ENCODE measurements at regions not wholly inside any gene's neighbourhood (a gene's known extent, or its start where the extent isn't known, plus 50 kb on each side); places are given as distances from the start of the nearest gene placed in this dataset.

- ChIA-PET CTCF (no interaction called here), POLR2A (no interaction called here)
- H3K9me1 ChIP-seq (replicated peaks; ENCODE audit: control insufficient read depth, extremely low read depth, insufficient read depth, low read length) = no peaks in the 10 kb centered on the region
- H3K36me3 ChIP-seq (ENCODE audit: control insufficient read depth in 2 of 2, extremely low read depth in 1 of 2, insufficient read depth in 2 of 2, low read length in 2 of 2) = no peaks in the 10 kb centered on the region
- no peak overlapping the region for H3K4me3 ChIP-seq (replicated peaks in 1 of 3; ENCODE audit: insufficient read depth in 1 of 3, low read depth in 1 of 3, low read length in 3 of 3)
- FAIRE-seq (no peak), DNase-seq (ENCODE audit: low read depth, low spot score) (no peak)
- TF ChIP-seq JUN (IDR thresholded peaks at IDR 0.05; ENCODE audit: borderline replicate concordance, insufficient read depth, insufficient read length, low read depth) (no peak), MAX (IDR thresholded peaks at IDR 0.05; ENCODE audit: insufficient read depth, insufficient read length) (no peak), GATA2 (IDR thresholded peaks at IDR 0.05; ENCODE audit: insufficient read depth, insufficient read length, low read depth, low read length) (no peak), POLR2A (IDR thresholded peaks at IDR 0.05; ENCODE audit: low read depth, low read length) (no peak), EZH2 (IDR thresholded peaks at IDR 0.05; ENCODE audit: borderline replicate concordance, low read depth, low read length, severe bottlenecking) (no peak), CTCF (IDR thresholded peaks at IDR 0.05; ENCODE audit: extremely low read depth in 1 of 2, insufficient read depth in 1 of 2, low read depth in 1 of 2, low read length in 2 of 2) (no peak), FOS (IDR thresholded peaks at IDR 0.05; ENCODE audit: borderline replicate concordance, insufficient read depth, low read length) (no peak), POLR2AphosphoS5 (IDR thresholded peaks at IDR 0.05; ENCODE audit: insufficient read depth, low read depth, low read length) (no peak)
- no peak overlapping the region for H3K9ac ChIP-seq (replicated peaks; ENCODE audit: extremely low read depth, insufficient read depth, low read length)
- no peak overlapping the region for H3K4me2 ChIP-seq (ENCODE audit: insufficient read depth, low read length)
- H2AFZ ChIP-seq (ENCODE audit: low read depth, low read length) = no peak overlapping the region
- H3K4me1 ChIP-seq (ENCODE audit: control insufficient read depth, extremely low read depth, insufficient read depth, low read length) = no peaks in the 10 kb centered on the region
- dilution Hi-C loops (cut with MboI; ENCODE audit: extremely low pct_ligation_motif_present, low sequenced_read_pairs) (no loop called here), intact Hi-C loops (cut with micrococcal nuclease) (no loop called here)
- no TSS peak for BruUV-seq (replicated peaks)
- H3K27ac ChIP-seq (ENCODE audit: insufficient read depth, low read depth, low read length) = no peak overlapping the region
- H3K27me3 ChIP-seq (ENCODE audit: control insufficient read depth in 2 of 2, insufficient read depth in 2 of 2, low read length in 2 of 2) = peaks cover 2% of the 10 kb centered on the region in 2 experiments
- no peaks in the 10 kb centered on the region for H3K79me2 ChIP-seq (ENCODE audit: control insufficient read depth, insufficient read depth, low read length)
- no peaks in the 10 kb centered on the region for H3K9me3 ChIP-seq (replicated peaks; ENCODE audit: control insufficient read depth, insufficient read depth, low read length)
- H4K20me1 ChIP-seq (replicated peaks; ENCODE audit: control insufficient read depth, extremely low read depth, insufficient read depth, low read length) = no peaks in the 10 kb centered on the region
Measured at GRCh38 chr10:3616880-3617279, 168.1 kb downstream of the KLF6 start.
